Karpas-422 (cell line): ENCODE measurements at regions not wholly inside any gene's neighbourhood (a gene's known extent, or its start where the extent isn't known, plus 50 kb on each side); places are given as distances from the start of the nearest gene placed in this dataset.

Source experiments
- DNase-seq: peaks from one replicate; pipeline ENCODE4 v3.0.0-alpha.2; 2015
- H2AFZ ChIP-seq: fragments of 200-600 bp; sonication (generic); 2 replicates; pipeline ENCODE4 v1.6.1; 2014; ENCODE audit warnings: antibody characterized with exemption, low read length, mixed read lengths
- H3K27ac ChIP-seq: fragments of 200-600 bp; sonication (generic); 2 replicates; pipeline ENCODE4 v1.5.1; 2014; ENCODE audit warnings: mild to moderate bottlenecking, low read length, moderate library complexity
- H3K27me3 ChIP-seq: fragments of 200-600 bp; sonication (generic); 2 replicates; pipeline ENCODE4 v1.6.1; 2014; ENCODE audit warnings: low read length, mixed read lengths
- H3K36me3 ChIP-seq: fragments of 200-600 bp; sonication (generic); 2 replicates; pipeline ENCODE4 v1.6.1; 2014; ENCODE audit warnings: low read length, mixed read lengths; ENCODE audit not compliant: insufficient read depth
- H3K4me1 ChIP-seq: fragments of 200-600 bp; sonication (generic); 2 replicates; pipeline ENCODE4 v1.6.1; 2014; ENCODE audit warnings: mild to moderate bottlenecking, low read length, mixed read lengths
- H3K4me2 ChIP-seq: fragments of 200-600 bp; sonication (generic); 2 replicates; pipeline ENCODE4 v1.6.1; 2014; ENCODE audit warnings: low read length, low read depth, mild to moderate bottlenecking; ENCODE audit not compliant: poor library complexity, severe bottlenecking
- H3K4me3 ChIP-seq: fragments of 200-600 bp; sonication (generic); 2 replicates; pipeline ENCODE4 v1.5.1; 2014; ENCODE audit warnings: mild to moderate bottlenecking, antibody characterized with exemption, low read length, mixed read lengths
- H3K79me2 ChIP-seq: fragments of 200-600 bp; sonication (generic); 2 replicates; pipeline ENCODE4 v1.6.1; 2014; ENCODE audit warnings: mild to moderate bottlenecking, low read length, mixed read lengths
- H3K9ac ChIP-seq: fragments of 200-600 bp; sonication (generic); 2 replicates; pipeline ENCODE4 v1.6.0; 2014; ENCODE audit warnings: low read length
- H3K9me2 ChIP-seq: fragments of 200-600 bp; sonication (generic), shearing (Covaris generic); replicated peaks from 2 replicates; pipeline ENCODE4 v1.6.0; 2014; ENCODE audit warnings: mild to moderate bottlenecking, low read length, moderate library complexity; ENCODE audit not compliant: insufficient read depth
- H3K9me3 ChIP-seq: fragments of 300-700, 200-600 bp; sonication (generic); 2 replicates; pipeline ENCODE4 v1.6.1; 2014; ENCODE audit warnings: low read length, mixed read lengths
- H4K20me1 ChIP-seq: fragments of 200-600 bp; sonication (generic); 2 replicates; pipeline ENCODE4 v1.6.1; 2014; ENCODE audit warnings: mild to moderate bottlenecking, antibody characterized with exemption, low read length, low read depth; ENCODE audit not compliant: insufficient read depth

DNA sequence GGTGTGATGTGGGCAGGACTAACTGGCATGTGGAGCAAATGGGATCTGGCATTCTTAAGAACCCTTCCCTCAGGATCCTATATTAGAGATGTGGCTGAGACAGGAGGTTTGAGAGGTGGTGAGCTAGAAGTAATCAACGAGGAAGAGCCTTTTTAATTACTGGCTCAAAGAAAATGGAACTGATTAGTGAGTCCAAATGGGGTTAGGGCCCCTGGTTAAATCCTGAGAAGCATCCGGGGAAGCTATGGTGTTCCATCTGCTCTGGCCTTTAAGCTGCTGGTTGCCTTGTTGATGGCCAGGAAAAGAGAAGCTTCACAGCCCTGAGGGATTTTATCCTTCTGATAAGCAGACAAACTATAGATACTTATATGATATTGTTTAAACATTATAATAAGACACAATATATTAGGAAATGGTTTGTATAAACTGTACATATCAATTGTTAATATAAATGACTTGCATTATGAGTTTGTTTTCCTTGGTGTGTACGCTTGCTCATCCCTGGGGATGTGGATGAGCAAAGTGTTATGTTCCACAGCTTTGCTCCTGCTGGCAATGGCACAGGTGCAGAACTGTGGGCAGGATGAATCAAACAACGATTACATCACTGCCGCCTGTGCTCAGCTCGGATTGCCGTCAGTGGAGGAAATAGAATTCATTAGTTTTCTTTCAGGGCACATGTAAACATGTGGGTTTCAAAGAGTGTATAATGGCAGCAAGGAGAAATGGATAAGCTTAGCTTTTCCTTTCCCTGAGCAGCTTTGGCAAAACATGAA lies 328.6 kb upstream of the ARX start:
- H3K27ac ChIP-seq, result no peak overlapping the region
- H3K4me1 ChIP-seq, result no peaks in the 10 kb centered on the region
- H3K4me3 ChIP-seq, result no peak overlapping the region
- H3K9me2 ChIP-seq, result no peaks in the 10 kb centered on the region
- H3K79me2 ChIP-seq, result no peaks in the 10 kb centered on the region
- no peak overlapping the region for H3K9ac ChIP-seq
- H2AFZ ChIP-seq, result no peak overlapping the region
- no peaks in the 10 kb centered on the region for H3K36me3 ChIP-seq
- DNase-seq, result no peak
- H3K9me3 ChIP-seq, result no peaks in the 10 kb centered on the region
- H3K4me2 ChIP-seq, result no peak overlapping the region
- H3K27me3 ChIP-seq, result no peaks in the 10 kb centered on the region
- H4K20me1 ChIP-seq, result no peaks in the 10 kb centered on the region

- no peak overlapping the region for H3K27ac ChIP-seq
- no peak overlapping the region for H3K4me3 ChIP-seq
- H3K27me3 ChIP-seq, result no peaks in the 10 kb centered on the region
- no peaks in the 10 kb centered on the region for H4K20me1 ChIP-seq
- H2AFZ ChIP-seq, result no peak overlapping the region
- no peaks in the 10 kb centered on the region for H3K9me3 ChIP-seq
- H3K36me3 ChIP-seq, result no peaks in the 10 kb centered on the region
- H3K4me2 ChIP-seq, result no peak overlapping the region
- no peaks in the 10 kb centered on the region for H3K79me2 ChIP-seq
- H3K9me2 ChIP-seq, result no peaks in the 10 kb centered on the region
- DNase-seq, result no peak
- no peak overlapping the region for H3K9ac ChIP-seq
- no peaks in the 10 kb centered on the region for H3K4me1 ChIP-seq
Observed at GRCh38 chrX:25343060-25343459, 327.3 kb upstream of the ARX start.

DNA sequence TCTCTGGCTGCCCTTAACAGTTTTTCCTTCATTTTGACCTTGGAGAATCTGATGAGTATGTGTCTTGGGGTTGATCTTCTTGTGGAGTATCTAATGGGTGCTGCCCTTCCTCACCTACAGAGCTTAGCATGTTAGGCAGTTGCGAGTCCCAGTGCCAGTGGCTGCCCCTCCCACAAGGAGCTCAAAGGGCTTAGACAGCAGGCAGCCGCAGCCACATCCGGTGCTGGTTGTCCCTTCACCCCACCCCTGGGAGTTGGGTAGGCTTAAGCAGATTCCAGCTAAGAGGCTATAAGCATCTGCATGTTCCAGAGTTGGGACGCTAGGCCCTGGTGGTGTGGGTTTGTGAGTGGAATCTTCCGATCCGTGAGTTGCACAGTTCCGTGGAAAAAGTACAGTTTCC lies 322.1 kb upstream of the ARX start:
- no peaks in the 10 kb centered on the region for H3K4me1 ChIP-seq
- no peak for DNase-seq
- no peak overlapping the region for H3K4me3 ChIP-seq
- no peak overlapping the region for H3K27ac ChIP-seq
- no peak overlapping the region for H3K4me2 ChIP-seq
- no peaks in the 10 kb centered on the region for H3K27me3 ChIP-seq
- H3K9ac ChIP-seq, result no peak overlapping the region
- H2AFZ ChIP-seq, result no peak overlapping the region
- H3K9me3 ChIP-seq, result no peaks in the 10 kb centered on the region
- no peaks in the 10 kb centered on the region for H3K36me3 ChIP-seq
- H4K20me1 ChIP-seq, result no peaks in the 10 kb centered on the region
- H3K79me2 ChIP-seq, result no peaks in the 10 kb centered on the region
- no peaks in the 10 kb centered on the region for H3K9me2 ChIP-seq

DNA sequence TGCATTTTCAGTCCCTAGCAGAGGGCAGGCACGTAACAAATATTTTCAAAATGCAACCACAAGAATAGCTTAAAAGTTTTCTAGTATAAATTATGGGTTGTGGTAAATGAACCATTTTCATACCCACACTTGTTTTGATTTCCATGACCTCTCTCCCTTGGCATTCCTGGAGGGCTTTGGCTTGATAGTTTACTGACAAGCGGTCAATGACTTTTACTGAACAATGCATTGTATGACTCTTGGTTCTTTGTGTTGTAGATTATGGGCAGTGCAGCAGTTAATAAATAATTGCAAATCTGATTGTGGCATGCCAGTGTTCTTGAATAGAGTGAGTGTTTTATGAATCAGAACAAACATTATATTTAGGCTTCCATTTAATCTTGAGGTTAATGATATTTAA lies 285.2 kb upstream of the ARX start:
- H3K27ac ChIP-seq, result no peak overlapping the region
- DNase-seq, result no peak
- no peaks in the 10 kb centered on the region for H4K20me1 ChIP-seq
- H3K4me2 ChIP-seq, result no peak overlapping the region
- H3K9me3 ChIP-seq, result no peaks in the 10 kb centered on the region
- H3K27me3 ChIP-seq, result no peaks in the 10 kb centered on the region
- H3K4me1 ChIP-seq, result no peaks in the 10 kb centered on the region
- H3K79me2 ChIP-seq, result no peaks in the 10 kb centered on the region
- H3K36me3 ChIP-seq, result no peaks in the 10 kb centered on the region
- H3K9ac ChIP-seq, result no peak overlapping the region
- H3K4me3 ChIP-seq, result no peak overlapping the region
- H3K9me2 ChIP-seq, result no peaks in the 10 kb centered on the region
- H2AFZ ChIP-seq, result no peak overlapping the region

DNA sequence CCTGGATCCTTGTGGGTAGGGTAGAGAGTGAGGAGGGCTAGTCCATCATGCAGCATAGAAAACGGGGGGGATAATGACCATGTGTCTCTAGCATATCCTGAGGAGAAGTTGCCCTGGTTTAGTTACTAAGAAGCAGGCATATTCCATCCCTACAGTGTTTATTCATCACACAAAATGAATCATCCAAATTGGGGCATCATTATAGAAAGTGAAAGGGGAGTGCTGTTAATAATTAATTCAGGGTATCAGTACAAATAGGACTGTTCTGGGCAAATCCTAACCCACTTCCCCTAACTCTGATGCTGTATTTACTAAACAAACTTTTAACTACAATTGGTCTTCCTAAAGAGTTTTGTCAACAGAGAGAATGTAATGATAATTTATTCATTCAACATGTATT lies 281.1 kb upstream of the ARX start:
- Histone ChIP-seq H4K20me1 (no peaks in the 10 kb centered on the region), H3K4me1 (no peaks in the 10 kb centered on the region), H2AFZ (no peak overlapping the region), H3K27ac (no peak overlapping the region), H3K4me3 (no peak overlapping the region), H3K27me3 (no peaks in the 10 kb centered on the region), H3K9ac (no peak overlapping the region), H3K79me2 (no peaks in the 10 kb centered on the region), H3K9me2 (no peaks in the 10 kb centered on the region), H3K9me3 (no peaks in the 10 kb centered on the region; the same call in 1 of the 2 replicates), H3K4me2 (no peak overlapping the region), H3K36me3 (no peaks in the 10 kb centered on the region)
- no peak for DNase-seq

DNA sequence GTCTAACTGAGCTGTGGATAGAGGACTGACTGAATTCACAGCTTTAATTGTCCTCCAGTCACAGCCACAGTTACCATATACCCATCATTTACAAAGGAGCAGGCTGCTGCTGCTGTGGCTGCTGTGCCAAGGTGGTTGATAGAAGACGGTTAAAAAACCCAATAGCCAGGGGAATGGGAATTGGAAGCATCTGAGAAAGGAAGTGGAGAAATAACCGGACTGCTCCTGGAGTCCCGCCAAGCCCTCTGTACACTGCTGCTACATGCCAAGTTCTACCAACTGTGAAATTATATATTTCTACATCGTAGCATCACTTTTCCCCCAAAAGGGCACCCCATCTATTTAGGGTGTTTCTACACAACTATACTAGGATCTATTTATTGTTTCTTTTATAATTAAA lies 279.7 kb upstream of the ARX start:
- Histone ChIP-seq H2AFZ (no peak overlapping the region), H3K27me3 (no peaks in the 10 kb centered on the region), H3K4me1 (no peaks in the 10 kb centered on the region), H3K9me2 (no peaks in the 10 kb centered on the region), H4K20me1 (no peaks in the 10 kb centered on the region), H3K9ac (no peak overlapping the region), H3K9me3 (no peaks in the 10 kb centered on the region; the same call in 1 of the 2 replicates), H3K4me2 (no peak overlapping the region), H3K79me2 (no peaks in the 10 kb centered on the region), H3K36me3 (no peaks in the 10 kb centered on the region), H3K27ac (no peak overlapping the region), H3K4me3 (no peak overlapping the region)
- no peak for DNase-seq

GRCh38 chrX:25290132-25290531 lies 274.4 kb upstream of the ARX start:
- Histone ChIP-seq H3K9me3 (no peaks in the 10 kb centered on the region; the same call in 1 of the 2 replicates), H3K4me3 (no peak overlapping the region), H3K79me2 (no peaks in the 10 kb centered on the region), H3K4me1 (no peaks in the 10 kb centered on the region), H3K9ac (no peak overlapping the region), H3K36me3 (no peaks in the 10 kb centered on the region), H4K20me1 (no peaks in the 10 kb centered on the region), H3K4me2 (no peak overlapping the region), H3K27me3 (no peaks in the 10 kb centered on the region), H2AFZ (no peak overlapping the region), H3K9me2 (no peaks in the 10 kb centered on the region), H3K27ac (no peak overlapping the region)
- no peak for DNase-seq

- Histone ChIP-seq H3K4me2 (no peak overlapping the region), H3K27me3 (no peaks in the 10 kb centered on the region), H2AFZ (no peak overlapping the region), H3K9me3 (no peaks in the 10 kb centered on the region; the same call in 1 of the 2 replicates), H3K9ac (no peak overlapping the region), H3K9me2 (no peaks in the 10 kb centered on the region), H4K20me1 (no peaks in the 10 kb centered on the region), H3K4me1 (no peaks in the 10 kb centered on the region), H3K79me2 (no peaks in the 10 kb centered on the region), H3K27ac (no peak overlapping the region), H3K4me3 (no peak overlapping the region), H3K36me3 (no peaks in the 10 kb centered on the region)
- DNase-seq, result no peak
Observed at GRCh38 chrX:25288676-25289075, 272.9 kb upstream of the ARX start.
